Fibroblast of lung (primary cell): ENCODE measurements at regions not wholly inside any gene's neighbourhood (a gene's known extent, or its start where the extent isn't known, plus 50 kb on each side); places are given as distances from the start of the nearest gene placed in this dataset.

Experiments used
- CTCF ChIP-seq, 2 donors: IDR thresholded peaks in 1 of 2; conservative IDR thresholded peaks in 1 of 2; 1 replicate in 1 of 2; 2 replicates in 1 of 2; pipeline ENCODE4 v1.5.1; 2011 to 2012; ENCODE audit warnings: low read length in 2 of 2, control low read depth in 1 of 2, inconsistent platforms in 1 of 2, low read depth in 1 of 2, mild to moderate bottlenecking in 1 of 2
- EZH2 ChIP-seq: IDR thresholded peaks from 2 replicates; pipeline ENCODE4 v1.5.1; 2012; ENCODE audit warnings: low read length, control low read depth, mild to moderate bottlenecking; ENCODE audit errors: missing control alignments

- TF ChIP-seq CTCF (conservative IDR thresholded peaks at IDR 0.05 in 1 of 2, IDR thresholded peaks at IDR 0.05 in 1 of 2; ENCODE audit: low read depth in 1 of 2, low read length in 2 of 2) (no peak), EZH2 (no peak)
These were observed 221.7 kb downstream of the ATP23 start for GRCh38 chr12:58163021-58163420.
